ENCODE measurements at regions not wholly inside any gene's neighbourhood (a gene's known extent, or its start where the extent isn't known, plus 50 kb on each side); places are given as distances from the start of the nearest gene placed in this dataset.

- Mint-ChIP-seq H3K4me3 (no peak overlapping the region), H3K27me3 (no peaks in the 10 kb centered on the region), H3K4me1 (peaks cover 4% of the 10 kb centered on the region), H3K9me3 (no peaks in the 10 kb centered on the region), H3K36me3 (ENCODE audit: low read depth) (no peaks in the 10 kb centered on the region), H3K27ac (no peak overlapping the region)
- peak; percentile 13 for ATAC-seq (replicated peaks)
Observed at GRCh38 chrX:39907964-39908661, 189.6 kb downstream of the BCOR start.

GRCh38 chrX:39909996-39910395 is 187.8 kb downstream of the BCOR start:
- ATAC-seq (replicated peaks), result no peak
- H3K36me3 Mint-ChIP-seq (ENCODE audit: low read depth), result no peaks in the 10 kb centered on the region
- no peak overlapping the region for H3K27ac Mint-ChIP-seq
- H3K4me1 Mint-ChIP-seq, result no peaks in the 10 kb centered on the region
- H3K27me3 Mint-ChIP-seq, result no peaks in the 10 kb centered on the region
- no peak overlapping the region for H3K4me3 Mint-ChIP-seq
- no peaks in the 10 kb centered on the region for H3K9me3 Mint-ChIP-seq

- H3K27me3 Mint-ChIP-seq, result no peaks in the 10 kb centered on the region
- ATAC-seq (replicated peaks), result no peak
Observed at GRCh38 chrX:39910651-39911050, 187.1 kb downstream of the BCOR start.

GRCh38 chrX:39911278-39911897 is 186.4 kb downstream of the BCOR start:
- Mint-ChIP-seq H3K36me3 (ENCODE audit: low read depth) (no peaks in the 10 kb centered on the region), H3K27me3 (no peaks in the 10 kb centered on the region), H3K4me1 (no peaks in the 10 kb centered on the region), H3K4me3 (no peak overlapping the region), H3K27ac (no peak overlapping the region), H3K9me3 (no peaks in the 10 kb centered on the region)
- ATAC-seq (replicated peaks), result no peak

More at GRCh38 chrX:39910651-39911050, 187.1 kb downstream of the BCOR start:
- H3K9me3 Mint-ChIP-seq, result no peaks in the 10 kb centered on the region
- H3K4me1 Mint-ChIP-seq, result no peaks in the 10 kb centered on the region
- no peak overlapping the region for H3K27ac Mint-ChIP-seq
- H3K4me3 Mint-ChIP-seq, result no peak overlapping the region
- no peaks in the 10 kb centered on the region for H3K36me3 Mint-ChIP-seq (ENCODE audit: low read depth)

GRCh38 chrX:39912126-39912525 is 185.6 kb downstream of the BCOR start:
- ATAC-seq (replicated peaks), result no peak
- H3K9me3 Mint-ChIP-seq, result no peaks in the 10 kb centered on the region
- H3K4me3 Mint-ChIP-seq, result no peak overlapping the region
- H3K36me3 Mint-ChIP-seq (ENCODE audit: low read depth), result no peaks in the 10 kb centered on the region
- no peaks in the 10 kb centered on the region for H3K27me3 Mint-ChIP-seq
- H3K27ac Mint-ChIP-seq, result no peak overlapping the region
- no peaks in the 10 kb centered on the region for H3K4me1 Mint-ChIP-seq

GRCh38 chrX:39915081-39915480 is 182.7 kb downstream of the BCOR start:
- Mint-ChIP-seq H3K27me3 (no peaks in the 10 kb centered on the region), H3K27ac (no peak overlapping the region), H3K4me3 (no peak overlapping the region), H3K36me3 (ENCODE audit: low read depth) (no peaks in the 10 kb centered on the region), H3K4me1 (no peaks in the 10 kb centered on the region), H3K9me3 (no peaks in the 10 kb centered on the region)
- ATAC-seq (replicated peaks), result no peak

- H3K4me1 Mint-ChIP-seq, result no peaks in the 10 kb centered on the region
- no peaks in the 10 kb centered on the region for H3K9me3 Mint-ChIP-seq
- H3K27me3 Mint-ChIP-seq, result no peaks in the 10 kb centered on the region
- H3K4me3 Mint-ChIP-seq, result no peak overlapping the region
- H3K36me3 Mint-ChIP-seq (ENCODE audit: low read depth), result no peaks in the 10 kb centered on the region
- no peak for ATAC-seq (replicated peaks)
- no peak overlapping the region for H3K27ac Mint-ChIP-seq
Observed at GRCh38 chrX:39915596-39915995, 182.2 kb downstream of the BCOR start.

GRCh38 chrX:39921838-39922237 is 175.9 kb downstream of the BCOR start:
- Mint-ChIP-seq H3K36me3 (ENCODE audit: low read depth) (no peaks in the 10 kb centered on the region), H3K9me3 (no peaks in the 10 kb centered on the region)

GRCh38 chrX:39922488-39922887 is 175.3 kb downstream of the BCOR start:
- Mint-ChIP-seq H3K4me1 (no peaks in the 10 kb centered on the region), H3K9me3 (no peaks in the 10 kb centered on the region), H3K27ac (no peak overlapping the region), H3K27me3 (no peaks in the 10 kb centered on the region), H3K36me3 (ENCODE audit: low read depth) (no peaks in the 10 kb centered on the region), H3K4me3 (no peak overlapping the region)
- no peak for ATAC-seq (replicated peaks)

More at GRCh38 chrX:39921838-39922237, 175.9 kb downstream of the BCOR start:
- no peak for ATAC-seq (replicated peaks)
- Mint-ChIP-seq H3K4me1 (no peaks in the 10 kb centered on the region), H3K4me3 (no peak overlapping the region), H3K27me3 (no peaks in the 10 kb centered on the region), H3K27ac (no peak overlapping the region)

- no peaks in the 10 kb centered on the region for H3K4me1 Mint-ChIP-seq
- H3K36me3 Mint-ChIP-seq (ENCODE audit: low read depth), result no peaks in the 10 kb centered on the region
- no peak overlapping the region for H3K4me3 Mint-ChIP-seq
- ATAC-seq (replicated peaks), result no peak
- no peak overlapping the region for H3K27ac Mint-ChIP-seq
- no peaks in the 10 kb centered on the region for H3K27me3 Mint-ChIP-seq
- no peaks in the 10 kb centered on the region for H3K9me3 Mint-ChIP-seq
Observed at GRCh38 chrX:39922926-39923325, 174.8 kb downstream of the BCOR start.

GRCh38 chrX:39927380-39927779 is 170.4 kb downstream of the BCOR start:
- H3K36me3 Mint-ChIP-seq (ENCODE audit: low read depth), result no peaks in the 10 kb centered on the region
- H3K4me1 Mint-ChIP-seq, result no peaks in the 10 kb centered on the region
- no peak overlapping the region for H3K4me3 Mint-ChIP-seq
- no peaks in the 10 kb centered on the region for H3K9me3 Mint-ChIP-seq
- ATAC-seq (replicated peaks), result no peak
- no peaks in the 10 kb centered on the region for H3K27me3 Mint-ChIP-seq
- H3K27ac Mint-ChIP-seq, result no peak overlapping the region

GRCh38 chrX:39928704-39929378 is 168.9 kb downstream of the BCOR start:
- no peak for ATAC-seq (replicated peaks)
- Mint-ChIP-seq H3K4me3 (no peak overlapping the region), H3K27me3 (no peaks in the 10 kb centered on the region), H3K27ac (no peak overlapping the region), H3K4me1 (no peaks in the 10 kb centered on the region), H3K36me3 (ENCODE audit: low read depth) (no peaks in the 10 kb centered on the region), H3K9me3 (no peaks in the 10 kb centered on the region)

GRCh38 chrX:39929379-39930025 is 168.3 kb downstream of the BCOR start:
- Mint-ChIP-seq H3K4me3 (no peak overlapping the region), H3K9me3 (no peaks in the 10 kb centered on the region), H3K27me3 (no peaks in the 10 kb centered on the region), H3K4me1 (no peaks in the 10 kb centered on the region), H3K36me3 (ENCODE audit: low read depth) (no peaks in the 10 kb centered on the region), H3K27ac (no peak overlapping the region)
- ATAC-seq (replicated peaks), result no peak

GRCh38 chrX:39930786-39931528 is 166.8 kb downstream of the BCOR start:
- Mint-ChIP-seq H3K4me1 (no peaks in the 10 kb centered on the region), H3K27ac (no peak overlapping the region), H3K27me3 (no peaks in the 10 kb centered on the region), H3K36me3 (ENCODE audit: low read depth) (no peaks in the 10 kb centered on the region), H3K4me3 (no peak overlapping the region), H3K9me3 (no peaks in the 10 kb centered on the region)
- no peak for ATAC-seq (replicated peaks)
